HG03378 (cell line): ENCODE measurements at regions not wholly inside any gene's neighbourhood (a gene's known extent, or its start where the extent isn't known, plus 50 kb on each side); places are given as distances from the start of the nearest gene placed in this dataset.

Source experiments
- ATAC-seq: cut with Tn5 transposase; IDR thresholded peaks from one replicate; pipeline ENCODE4 v1.9.1; 2021; ENCODE audit warnings: mild to moderate bottlenecking, moderate library complexity; ENCODE audit not compliant: unreplicated experiment

- no peak for ATAC-seq
These were observed 132.7 kb upstream of the ADGRL3 start for GRCh38 chr4:61067381-61067780.

GRCh38 chr4:61068060-61068459 is 132.1 kb upstream of the ADGRL3 start:
- no peak for ATAC-seq

GRCh38 chr4:61068745-61069144 is 131.4 kb upstream of the ADGRL3 start:
- ATAC-seq = no peak

GRCh38 chr4:61070269-61070668 is 129.9 kb upstream of the ADGRL3 start:
- no peak for ATAC-seq

- ATAC-seq = no peak
These were observed 120.7 kb upstream of the ADGRL3 start for GRCh38 chr4:61079427-61079826.

GRCh38 chr4:61079976-61080375 is 120.2 kb upstream of the ADGRL3 start:
- no peak for ATAC-seq

GRCh38 chr4:61085534-61085933 is 114.6 kb upstream of the ADGRL3 start:
- no peak for ATAC-seq

GRCh38 chr4:61086357-61086756 is 113.8 kb upstream of the ADGRL3 start:
- ATAC-seq = no peak

GRCh38 chr4:61086979-61087378 is 113.1 kb upstream of the ADGRL3 start:
- no peak for ATAC-seq

- no peak for ATAC-seq
These were observed 105.1 kb upstream of the ADGRL3 start for GRCh38 chr4:61094854-61095598.

GRCh38 chr4:61128682-61129081 is 71.4 kb upstream of the ADGRL3 start:
- no peak for ATAC-seq

GRCh38 chr4:61129971-61130370 is 70.2 kb upstream of the ADGRL3 start:
- no peak for ATAC-seq

- no peak for ATAC-seq
These were observed 56.7 kb upstream of the ADGRL3 start for GRCh38 chr4:61143461-61143860.

- no peak for ATAC-seq
These were observed 50.8 kb upstream of the ADGRL3 start for GRCh38 chr4:61149278-61149677.
